Mesenchymal stem cell (in vitro differentiated cells and primary cell): ENCODE measurements at regions not wholly inside any gene's neighbourhood (a gene's known extent, or its start where the extent isn't known, plus 50 kb on each side); places are given as distances from the start of the nearest gene placed in this dataset.

ENCODE experiments used
- DNase-seq: peaks from one replicate; pipeline ENCODE4 v3.0.0-alpha.2; 2013
- H2AFZ ChIP-seq: one replicate; pipeline ENCODE4 v1.6.1; 2013; ENCODE audit warnings: low read depth, mild to moderate bottlenecking, control low read depth, inconsistent platforms, low read length, moderate library complexity
- H2AK5ac ChIP-seq: 2 replicates; pipeline ENCODE4 v1.6.1; 2013; ENCODE audit warnings: low read length, moderate library complexity, mild to moderate bottlenecking, inconsistent platforms; ENCODE audit not compliant: severe bottlenecking
- H2BK120ac ChIP-seq: one replicate; pipeline ENCODE4 v1.6.1; 2013; ENCODE audit warnings: low read depth, mild to moderate bottlenecking, inconsistent platforms, low read length, moderate library complexity
- H2BK12ac ChIP-seq, 2 experiments: one replicate each; pipeline ENCODE4 v1.6.1; 2013; ENCODE audit warnings: inconsistent platforms in 2 of 2, low read length in 2 of 2, mild to moderate bottlenecking in 2 of 2, moderate library complexity in 2 of 2, control low read depth in 1 of 2
- H2BK15ac ChIP-seq: one replicate; pipeline ENCODE4 v1.6.1; 2013; ENCODE audit warnings: mild to moderate bottlenecking, low read depth, inconsistent platforms; ENCODE audit not compliant: poor library complexity, severe bottlenecking
- H2BK5ac ChIP-seq: 2 replicates; pipeline ENCODE4 v1.6.1; 2013; ENCODE audit warnings: low read depth, mild to moderate bottlenecking, low read length, control low read depth, inconsistent platforms; ENCODE audit not compliant: poor library complexity, severe bottlenecking
- H3K14ac ChIP-seq, 2 experiments: one replicate each; pipeline ENCODE4 v1.6.1; 2013; ENCODE audit warnings: inconsistent platforms in 2 of 2, low read length in 2 of 2, control low read depth in 1 of 2, mild to moderate bottlenecking in 1 of 2, moderate library complexity in 1 of 2
- H3K18ac ChIP-seq, 2 experiments: one replicate each; pipeline ENCODE4 v1.6.1; 2013; ENCODE audit warnings: inconsistent platforms in 2 of 2, low read length in 2 of 2, control low read depth in 1 of 2, low read depth in 1 of 2, mild to moderate bottlenecking in 1 of 2
- H3K23ac ChIP-seq, 2 experiments: one replicate each; pipeline ENCODE4 v1.6.1; 2013; ENCODE audit warnings: inconsistent platforms in 2 of 2, low read length in 2 of 2, mild to moderate bottlenecking in 2 of 2, moderate library complexity in 2 of 2, control low read depth in 1 of 2
- H3K27ac ChIP-seq: 2 replicates; pipeline ENCODE4 v1.5.1; 2013; ENCODE audit warnings: mild to moderate bottlenecking, moderate library complexity, low read length, control low read depth, inconsistent platforms; ENCODE audit not compliant: poor library complexity, severe bottlenecking
- H3K27me3 ChIP-seq, 2 experiments: 2 replicates each; pipeline versions ENCODE4 v1.6.1 to v1.7.0; 2013; ENCODE audit warnings: low read length in 2 of 2, mild to moderate bottlenecking in 2 of 2, moderate library complexity in 2 of 2, control low read depth in 1 of 2, inconsistent platforms in 1 of 2; ENCODE audit not compliant: control insufficient read depth in 1 of 2, insufficient read depth in 1 of 2
- H3K36me3 ChIP-seq, 2 experiments: 2 replicates each; pipeline versions ENCODE4 v1.6.1 to v1.7.0; 2013; ENCODE audit warnings: low read length in 2 of 2, control low read depth in 1 of 2, inconsistent platforms in 1 of 2, low read depth in 1 of 2, mild to moderate bottlenecking in 1 of 2; ENCODE audit not compliant: insufficient read depth in 2 of 2, control insufficient read depth in 1 of 2
- H3K4ac ChIP-seq, 2 experiments: one replicate each; pipeline ENCODE4 v1.6.1; 2013; ENCODE audit warnings: inconsistent platforms in 2 of 2, low read length in 2 of 2, mild to moderate bottlenecking in 2 of 2, moderate library complexity in 2 of 2, control low read depth in 1 of 2, low read depth in 1 of 2
- H3K4me1 ChIP-seq: 2 replicates; pipeline ENCODE4 v1.6.1; 2013; ENCODE audit warnings: low read depth, low read length, control low read depth; ENCODE audit not compliant: control insufficient read depth, insufficient read depth
- H3K4me2 ChIP-seq: 2 replicates; pipeline ENCODE4 v1.6.1; 2013; ENCODE audit warnings: low read length, mild to moderate bottlenecking, inconsistent platforms; ENCODE audit not compliant: poor library complexity, severe bottlenecking
- H3K4me3 ChIP-seq, 2 experiments: 2 replicates each; pipeline versions ENCODE4 v1.5.1 to v1.7.0; 2013; ENCODE audit warnings: low read length in 2 of 2, mild to moderate bottlenecking in 2 of 2, control low read depth in 1 of 2, low read depth in 1 of 2; ENCODE audit not compliant: insufficient read depth in 1 of 2
- H3K79me1 ChIP-seq: replicated peaks from 2 replicates; pipeline ENCODE4 v1.6.1; 2013; ENCODE audit warnings: mild to moderate bottlenecking, control low read depth, low read length, inconsistent platforms; ENCODE audit not compliant: poor library complexity, severe bottlenecking
- H3K9ac ChIP-seq: 2 replicates; pipeline ENCODE4 v1.7.0; 2013; ENCODE audit warnings: mild to moderate bottlenecking, low read length, moderate library complexity
- H3K9me3 ChIP-seq: 2 replicates; pipeline ENCODE4 v1.7.0; 2013; ENCODE audit warnings: mild to moderate bottlenecking, low read length; ENCODE audit not compliant: control insufficient read depth
- H4K8ac ChIP-seq: one replicate; pipeline ENCODE4 v1.6.1; 2013; ENCODE audit warnings: inconsistent platforms, mild to moderate bottlenecking, low read length, moderate library complexity
- H4K91ac ChIP-seq: one replicate; pipeline ENCODE4 v1.6.1; 2013; ENCODE audit warnings: mild to moderate bottlenecking, low read length, inconsistent platforms
- WGBS: methylation state at CpG from one replicate; pipeline ENCODE4 v1.1.7; 2013; ENCODE audit warnings: mixed read lengths; 5-methylcytosine and 5-hydroxymethylcytosine counted together

- Histone ChIP-seq H3K36me3 (no peaks in the 10 kb centered on the region), H3K27ac (no peak overlapping the region), H2AFZ (no peak overlapping the region), H3K4me3 (no peak overlapping the region), H4K8ac (no peak overlapping the region), H4K91ac (no peak overlapping the region), H2BK120ac (no peak overlapping the region), H3K23ac (no peak overlapping the region), H2BK12ac (no peak overlapping the region), H3K9me3 (no peaks in the 10 kb centered on the region), H2BK5ac (no peak overlapping the region), H3K4ac (no peak overlapping the region), H3K4me1 (no peaks in the 10 kb centered on the region), H2BK15ac (no peak overlapping the region), H3K14ac (no peak overlapping the region), H3K27me3 (no peaks in the 10 kb centered on the region), H2AK5ac (no peak overlapping the region), H3K4me2 (no peak overlapping the region), H3K18ac (no peak overlapping the region), H3K9ac (no peak overlapping the region), H3K79me1 (no peaks in the 10 kb centered on the region)
- no peak for DNase-seq
- WGBS: no CpG with 5 or more reads among the region's 3 CpGs
Observed at GRCh38 chr4:111113591-111113990, 490.7 kb upstream of the PITX2 start.

- H4K8ac ChIP-seq: no peak overlapping the region
- no peak for DNase-seq
- H3K9ac ChIP-seq: no peak overlapping the region
- no peaks in the 10 kb centered on the region for H3K4me1 ChIP-seq
- H3K4ac ChIP-seq: no peak overlapping the region
- H3K79me1 ChIP-seq: no peaks in the 10 kb centered on the region
- H2BK12ac ChIP-seq: no peak overlapping the region
- no peaks in the 10 kb centered on the region for H3K27me3 ChIP-seq
- WGBS: 85% methylated on average over 2 of the region's 4 CpGs
- no peak overlapping the region for H3K18ac ChIP-seq
- no peak overlapping the region for H4K91ac ChIP-seq
- H2BK15ac ChIP-seq: no peak overlapping the region
- H2AFZ ChIP-seq: no peak overlapping the region
- no peaks in the 10 kb centered on the region for H3K9me3 ChIP-seq
- no peak overlapping the region for H3K4me2 ChIP-seq
- no peaks in the 10 kb centered on the region for H3K36me3 ChIP-seq
- no peak overlapping the region for H3K23ac ChIP-seq
- H2AK5ac ChIP-seq: no peak overlapping the region
- H2BK5ac ChIP-seq: no peak overlapping the region
- H3K4me3 ChIP-seq: no peak overlapping the region
- H2BK120ac ChIP-seq: no peak overlapping the region
- H3K27ac ChIP-seq: no peak overlapping the region
- no peak overlapping the region for H3K14ac ChIP-seq
Observed at GRCh38 chr4:111115881-111116280, 493.0 kb upstream of the PITX2 start.

- Histone ChIP-seq H3K79me1 (no peaks in the 10 kb centered on the region), H3K18ac (no peak overlapping the region), H3K27me3 (no peaks in the 10 kb centered on the region), H3K4me3 (no peak overlapping the region), H3K9me3 (no peaks in the 10 kb centered on the region), H2AFZ (no peak overlapping the region), H3K36me3 (no peaks in the 10 kb centered on the region), H4K91ac (no peak overlapping the region), H2BK12ac (no peak overlapping the region), H3K4ac (no peak overlapping the region), H3K23ac (no peak overlapping the region), H3K4me1 (no peaks in the 10 kb centered on the region), H2BK5ac (no peak overlapping the region), H3K27ac (no peak overlapping the region), H3K4me2 (no peak overlapping the region), H2BK15ac (no peak overlapping the region), H3K9ac (no peak overlapping the region), H2AK5ac (no peak overlapping the region), H3K14ac (no peak overlapping the region), H2BK120ac (no peak overlapping the region), H4K8ac (no peak overlapping the region)
- DNase-seq: no peak
Observed at GRCh38 chr4:111120191-111120590, 497.3 kb upstream of the PITX2 start.

- Histone ChIP-seq H2BK12ac (no peak overlapping the region), H3K27ac (no peak overlapping the region), H3K4me1 (no peaks in the 10 kb centered on the region), H4K91ac (no peak overlapping the region), H2BK15ac (no peak overlapping the region), H3K79me1 (no peaks in the 10 kb centered on the region), H4K8ac (no peak overlapping the region), H3K4ac (no peak overlapping the region), H3K4me3 (no peak overlapping the region), H3K4me2 (no peak overlapping the region), H3K36me3 (no peaks in the 10 kb centered on the region), H3K9ac (no peak overlapping the region), H2BK5ac (no peak overlapping the region), H3K14ac (no peak overlapping the region), H3K9me3 (no peaks in the 10 kb centered on the region), H2BK120ac (no peak overlapping the region), H3K27me3 (no peaks in the 10 kb centered on the region), H2AFZ (no peak overlapping the region), H2AK5ac (no peak overlapping the region), H3K23ac (no peak overlapping the region), H3K18ac (no peak overlapping the region)
- DNase-seq: no peak
- 93% methylated on average over 2 of the region's 2 CpGs for WGBS
Observed at GRCh38 chr4:111126340-111126739, 503.5 kb upstream of the PITX2 start.
